ENCODE measurements at regions not wholly inside any gene's neighbourhood (a gene's known extent, or its start where the extent isn't known, plus 50 kb on each side); places are given as distances from the start of the nearest gene placed in this dataset.

DNA sequence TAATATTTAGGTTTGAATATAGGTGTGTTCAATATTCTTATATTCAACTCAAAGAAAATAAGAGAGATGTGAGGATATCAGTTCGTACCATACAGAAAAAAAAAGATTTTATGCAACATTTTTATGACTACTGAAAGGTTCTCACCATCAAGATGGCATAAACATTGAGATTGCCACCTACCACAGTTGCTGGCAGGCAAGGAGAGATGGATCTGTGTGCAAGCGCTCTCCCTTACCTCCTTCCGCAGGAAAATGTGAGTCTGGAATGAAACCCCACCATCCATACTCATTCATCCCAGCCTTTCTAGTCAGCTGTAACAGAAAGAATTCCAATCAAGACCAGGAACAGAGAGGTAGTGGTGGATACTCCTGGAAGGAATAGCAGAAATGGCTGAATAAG, 376.9 kb downstream of the PPP3CA start:
- no peak for DNase-seq

- no peak for DNase-seq
These were observed 377.4 kb downstream of the PPP3CA start for GRCh38 chr4:100969925-100970324.

GRCh38 chr4:100968046-100968445, 379.3 kb downstream of the PPP3CA start:
- DNase-seq = no peak

DNA sequence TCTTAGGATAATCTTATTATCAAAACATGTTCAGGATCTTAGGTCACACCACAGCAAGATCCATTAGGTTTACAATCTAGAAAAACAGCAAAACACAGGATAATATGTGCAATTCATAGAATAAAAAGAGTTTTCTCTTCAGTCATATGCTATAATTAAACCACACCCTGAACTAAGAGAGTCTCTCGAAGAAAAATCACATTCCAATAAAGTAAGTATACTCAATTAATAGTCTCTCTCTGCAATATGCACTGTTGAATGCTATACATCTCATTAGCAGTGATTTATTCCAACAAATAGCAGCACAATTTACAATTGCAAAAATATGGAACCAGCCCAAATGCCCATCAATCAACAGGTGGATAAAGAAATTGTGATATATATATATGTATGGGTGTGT, 383.7 kb downstream of the PPP3CA start:
- no peak for DNase-seq

DNA sequence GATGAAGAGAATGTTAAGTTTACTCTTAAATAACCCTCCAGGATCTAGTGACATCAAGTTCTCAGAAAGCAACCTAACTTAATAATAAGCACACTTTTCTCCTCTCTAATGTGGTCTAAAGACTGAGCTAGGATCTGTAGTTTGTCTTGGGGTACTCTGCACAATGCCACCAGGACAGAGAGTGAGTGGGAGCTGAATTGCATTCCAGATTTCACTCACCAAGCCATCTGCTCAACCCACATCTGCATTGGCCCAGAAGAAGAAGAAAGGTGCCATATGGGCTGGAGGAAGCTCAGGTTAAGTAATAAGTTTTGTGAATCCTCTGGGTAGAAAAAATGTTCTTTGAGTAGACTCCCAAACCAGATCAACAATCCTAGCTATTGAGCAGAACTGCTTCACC, 384.6 kb downstream of the PPP3CA start:
- DNase-seq = no peak

DNA sequence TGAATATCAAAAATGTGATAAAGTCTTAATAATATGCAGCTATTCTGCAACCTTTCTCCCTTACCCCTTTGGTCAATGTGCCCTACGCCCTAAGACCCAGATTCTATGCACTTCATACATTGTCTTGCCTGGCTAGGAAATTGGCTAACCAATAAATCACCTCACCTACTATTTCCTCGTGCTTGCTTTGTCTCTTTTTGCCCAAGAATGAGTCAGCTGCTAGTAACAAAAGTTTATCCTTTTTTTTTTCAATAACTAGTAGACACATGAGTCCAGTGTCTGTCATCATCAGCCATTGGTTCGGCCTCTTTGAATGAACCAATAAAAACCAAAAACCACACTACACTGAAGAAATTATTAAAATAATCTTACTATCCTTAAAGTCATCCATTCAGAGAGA, 387.1 kb downstream of the PPP3CA start:
- DNase-seq = no peak

- no peak for DNase-seq
These were observed 393.3 kb downstream of the PPP3CA start for GRCh38 chr4:100954046-100954445.

GRCh38 chr4:100953616-100954015, 393.7 kb downstream of the PPP3CA start:
- DNase-seq = no peak

GRCh38 chr4:100952590-100952989, 394.7 kb downstream of the PPP3CA start:
- DNase-seq = no peak

GRCh38 chr4:100949350-100949935, 397.9 kb downstream of the PPP3CA start:
- no peak for DNase-seq

DNA sequence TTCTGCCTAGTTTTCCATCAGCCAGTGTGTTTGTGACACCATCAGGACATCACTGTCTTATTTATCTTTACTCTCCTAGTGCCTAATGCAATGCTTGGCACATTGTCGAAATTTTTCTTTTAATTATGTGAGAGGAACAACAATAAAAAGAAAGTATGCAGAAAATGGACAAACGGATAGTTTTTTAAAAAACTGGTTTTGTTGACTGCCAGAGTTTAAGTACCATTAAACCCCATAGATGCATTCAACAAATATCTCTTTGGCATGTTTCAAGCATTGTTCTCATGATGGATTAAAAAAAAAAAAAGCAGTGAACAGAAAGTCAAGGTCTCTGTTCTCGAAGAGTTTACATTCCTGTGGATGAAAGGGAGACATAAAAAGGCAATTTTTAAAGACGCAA, 398.4 kb downstream of the PPP3CA start:
- no peak for DNase-seq

- DNase-seq = no peak
These were observed 401.5 kb downstream of the PPP3CA start for GRCh38 chr4:100945789-100946188.

DNA sequence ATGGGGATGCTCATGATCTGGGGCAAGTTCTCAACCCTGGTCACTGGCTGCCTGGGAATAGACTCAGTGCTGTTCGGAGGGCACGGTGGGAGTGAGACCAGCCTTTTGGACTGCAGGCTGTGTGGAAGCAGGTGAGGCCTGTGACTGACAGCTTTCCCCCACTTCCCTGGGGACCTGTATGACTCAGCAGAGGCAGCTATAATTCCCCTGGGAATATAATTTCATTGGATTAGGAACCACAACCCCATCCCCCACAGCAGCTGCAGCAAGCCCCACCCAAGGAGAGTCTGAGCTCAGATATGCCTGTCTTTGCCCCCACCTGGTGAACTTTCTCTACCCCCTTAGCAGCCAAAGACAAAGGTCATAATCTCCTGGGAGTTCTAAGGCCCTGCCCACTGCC, 408.6 kb downstream of the PPP3CA start:
- DNase-seq = no peak

- no peak for DNase-seq
These were observed 410.5 kb downstream of the PPP3CA start for GRCh38 chr4:100936661-100937375.

GRCh38 chr4:100935090-100935489, 412.2 kb downstream of the PPP3CA start:
- no peak for DNase-seq

GRCh38 chr4:100933628-100934027, 413.7 kb downstream of the PPP3CA start:
- no peak for DNase-seq

- DNase-seq = no peak
These were observed 411.9 kb upstream of the EMCN start for GRCh38 chr4:100929758-100930157.

DNA sequence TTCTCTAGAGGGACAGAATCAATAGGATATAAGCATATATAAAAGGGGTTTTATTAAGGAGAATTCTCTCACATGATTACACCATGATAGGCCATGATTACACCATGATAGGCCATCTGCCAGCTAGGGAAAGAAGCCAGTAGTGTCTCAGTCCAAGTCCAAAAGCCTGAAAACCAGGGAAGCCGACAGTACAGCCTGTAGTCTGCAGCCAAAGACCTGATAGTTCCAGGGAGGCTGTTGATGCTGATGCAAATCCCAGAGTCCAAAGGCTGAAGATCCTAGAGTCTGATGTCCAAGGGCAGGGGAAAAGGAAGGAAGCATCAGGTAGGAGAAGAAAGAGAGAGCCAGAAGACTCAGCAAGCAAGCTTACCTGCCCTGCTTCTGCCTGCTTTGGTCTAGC, 411.3 kb upstream of the EMCN start:
- no peak for DNase-seq

DNA sequence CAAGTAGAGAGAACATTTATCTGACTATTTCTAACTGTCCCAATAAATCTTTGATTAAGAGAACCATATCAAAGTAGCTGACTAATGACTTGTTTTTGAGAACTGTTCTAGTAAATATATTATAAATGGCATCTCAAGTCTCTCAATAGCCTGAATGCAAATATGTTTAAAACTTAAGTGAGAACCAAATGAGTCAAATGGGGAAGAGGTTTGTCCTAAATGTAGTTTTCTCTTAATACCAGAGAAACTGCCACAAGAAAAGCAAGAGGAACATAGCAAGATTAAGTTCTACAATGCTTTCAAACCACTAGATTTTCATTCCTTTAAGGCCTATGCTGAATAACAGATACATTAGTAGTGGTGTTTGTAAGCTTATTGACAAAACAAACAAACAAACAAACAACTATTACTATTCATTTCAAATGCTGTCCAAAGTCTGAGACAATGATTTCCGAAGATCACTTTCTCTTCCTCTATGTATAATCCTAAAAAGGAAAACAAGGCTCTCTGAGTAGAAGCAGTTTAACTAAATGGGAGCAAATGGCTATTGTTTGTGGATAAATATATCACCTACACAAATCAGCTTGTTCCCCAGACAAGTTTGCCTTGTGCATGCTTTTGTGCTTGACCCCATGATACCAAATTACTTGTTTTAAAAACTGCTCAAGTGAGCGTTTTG, 408.4 kb upstream of the EMCN start:
- DNase-seq = no peak

GRCh38 chr4:100913685-100914084, 395.9 kb upstream of the EMCN start:
- DNase-seq = no peak

GRCh38 chr4:100908540-100908939, 390.7 kb upstream of the EMCN start:
- DNase-seq = no peak

GRCh38 chr4:100907465-100908454, 389.9 kb upstream of the EMCN start:
- no peak for DNase-seq

Data from right lung (tissue), 2 donors.